Peyer's patch (tissue), 4 donors: ENCODE measurements at regions not wholly inside any gene's neighbourhood (a gene's known extent, or its start where the extent isn't known, plus 50 kb on each side); places are given as distances from the start of the nearest gene placed in this dataset.

ENCODE experiments used
- DNase-seq, 3 donors: peaks; one replicate each; pipeline ENCODE4 v3.0.0-alpha.2; 2017 to 2019
- H3K27ac ChIP-seq, 4 donors: fragments of 200-600 bp; sonication (generic); one replicate each; pipeline ENCODE4 v1.5.1; 2016 to 2019
- H3K27me3 ChIP-seq, 2 donors: fragments of 200-600 bp; sonication (generic); one replicate each; pipeline ENCODE4 v1.5.1; 2019
- H3K36me3 ChIP-seq, 3 donors: fragments of 200-600 bp; sonication (generic); one replicate each; pipeline ENCODE4 v1.5.1; 2016 to 2019
- H3K4me1 ChIP-seq, 4 donors: fragments of 200-600 bp; sonication (generic); one replicate each; pipeline ENCODE4 v1.5.1; 2016 to 2019
- H3K4me3 ChIP-seq, 4 donors: fragments of 200-600 bp; sonication (generic); 1 replicate in 3 of 4; 2 replicates in 1 of 4; pipeline ENCODE4 v1.5.1; 2016 to 2019; ENCODE audit warnings: mild to moderate bottlenecking in 1 of 4
- H3K9me3 ChIP-seq, 4 donors: fragments of 200-600 bp; sonication (generic); one replicate each; pipeline ENCODE4 v1.5.1; 2016 to 2019; ENCODE audit warnings: mild to moderate bottlenecking in 1 of 4
- POLR2A ChIP-seq, 2 donors: fragments of 450-650 bp; IDR thresholded peaks; one replicate each; pipeline ENCODE4 v1.5.1; 2017; ENCODE audit warnings: antibody characterized with exemption in 2 of 2, mild to moderate bottlenecking in 2 of 2, moderate library complexity in 2 of 2
- TF ChIP-seq, protein P1 (sequence below), 6 experiments: fragments of 450-650 bp in 4 of 6; fragments of 200-600 bp in 2 of 6; sonication (generic) in 1 of 6; IDR thresholded peaks; one replicate each; pipeline ENCODE4 v1.5.1; 2017 to 2019; ENCODE audit warnings: antibody characterized with exemption in 6 of 6, mild to moderate bottlenecking in 3 of 6, moderate library complexity in 1 of 6

DNA sequence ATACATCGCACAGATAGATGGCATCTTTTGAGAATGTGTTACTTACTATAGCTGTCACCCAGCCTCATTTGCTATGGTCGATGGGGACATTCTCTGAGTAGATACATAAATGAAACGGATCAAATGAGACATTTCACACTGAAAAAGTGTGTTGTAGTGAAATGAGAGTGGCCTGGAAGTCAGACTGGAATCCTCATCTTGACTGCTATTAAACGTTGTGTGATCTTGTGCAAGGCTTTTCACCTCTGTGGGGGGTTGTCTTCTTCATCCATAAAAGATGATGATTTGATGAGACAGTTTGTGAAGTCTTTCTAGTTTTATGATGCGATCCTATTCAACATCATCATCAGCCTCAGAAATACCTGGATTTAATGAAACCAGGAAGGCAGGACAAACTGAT, 155.4 kb upstream of the MYO3A start:
- no peak for TF ChIP-seq POLR2A (IDR thresholded peaks at IDR 0.05)
- TF ChIP-seq, protein P1, sequence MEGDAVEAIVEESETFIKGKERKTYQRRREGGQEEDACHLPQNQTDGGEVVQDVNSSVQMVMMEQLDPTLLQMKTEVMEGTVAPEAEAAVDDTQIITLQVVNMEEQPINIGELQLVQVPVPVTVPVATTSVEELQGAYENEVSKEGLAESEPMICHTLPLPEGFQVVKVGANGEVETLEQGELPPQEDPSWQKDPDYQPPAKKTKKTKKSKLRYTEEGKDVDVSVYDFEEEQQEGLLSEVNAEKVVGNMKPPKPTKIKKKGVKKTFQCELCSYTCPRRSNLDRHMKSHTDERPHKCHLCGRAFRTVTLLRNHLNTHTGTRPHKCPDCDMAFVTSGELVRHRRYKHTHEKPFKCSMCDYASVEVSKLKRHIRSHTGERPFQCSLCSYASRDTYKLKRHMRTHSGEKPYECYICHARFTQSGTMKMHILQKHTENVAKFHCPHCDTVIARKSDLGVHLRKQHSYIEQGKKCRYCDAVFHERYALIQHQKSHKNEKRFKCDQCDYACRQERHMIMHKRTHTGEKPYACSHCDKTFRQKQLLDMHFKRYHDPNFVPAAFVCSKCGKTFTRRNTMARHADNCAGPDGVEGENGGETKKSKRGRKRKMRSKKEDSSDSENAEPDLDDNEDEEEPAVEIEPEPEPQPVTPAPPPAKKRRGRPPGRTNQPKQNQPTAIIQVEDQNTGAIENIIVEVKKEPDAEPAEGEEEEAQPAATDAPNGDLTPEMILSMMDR (IDR thresholded peaks at IDR 0.05): no peak
- no peaks in the 10 kb centered on the region for H3K9me3 ChIP-seq
- H3K4me1 ChIP-seq: no peaks in the 10 kb centered on the region
- H3K27me3 ChIP-seq: no peaks in the 10 kb centered on the region
- no peak overlapping the region for H3K4me3 ChIP-seq
- no peaks in the 10 kb centered on the region for H3K36me3 ChIP-seq
- H3K27ac ChIP-seq: no peak overlapping the region
- no peak for DNase-seq

DNA sequence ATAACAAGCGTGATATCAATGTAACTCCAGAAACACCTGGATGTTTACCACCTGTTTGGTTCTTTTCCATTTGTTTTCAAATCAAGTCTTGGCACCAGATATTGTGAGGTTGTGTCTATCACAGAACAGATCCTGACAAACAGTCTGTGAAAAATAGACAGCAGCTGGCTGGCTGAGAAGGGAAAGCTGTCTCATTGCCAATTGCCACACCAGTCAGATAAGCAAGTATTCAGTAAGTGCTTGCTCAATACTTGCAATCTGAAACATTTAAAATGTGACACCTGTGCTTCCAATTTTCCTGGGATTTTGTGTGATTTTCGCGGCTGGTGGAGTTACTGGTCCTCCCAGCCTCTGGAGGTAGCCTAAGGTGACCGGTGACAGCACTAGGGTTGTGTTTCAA, 147.9 kb upstream of the MYO3A start:
- DNase-seq: no peak
- Histone ChIP-seq H3K4me1 (no peaks in the 10 kb centered on the region), H3K27ac (no peak overlapping the region), H3K36me3 (no peaks in the 10 kb centered on the region), H3K4me3 (no peak overlapping the region), H3K27me3 (no peaks in the 10 kb centered on the region), H3K9me3 (no peaks in the 10 kb centered on the region)
- TF ChIP-seq, protein P1 (IDR thresholded peaks at IDR 0.05): no peak
- no peak for TF ChIP-seq POLR2A (IDR thresholded peaks at IDR 0.05)

DNA sequence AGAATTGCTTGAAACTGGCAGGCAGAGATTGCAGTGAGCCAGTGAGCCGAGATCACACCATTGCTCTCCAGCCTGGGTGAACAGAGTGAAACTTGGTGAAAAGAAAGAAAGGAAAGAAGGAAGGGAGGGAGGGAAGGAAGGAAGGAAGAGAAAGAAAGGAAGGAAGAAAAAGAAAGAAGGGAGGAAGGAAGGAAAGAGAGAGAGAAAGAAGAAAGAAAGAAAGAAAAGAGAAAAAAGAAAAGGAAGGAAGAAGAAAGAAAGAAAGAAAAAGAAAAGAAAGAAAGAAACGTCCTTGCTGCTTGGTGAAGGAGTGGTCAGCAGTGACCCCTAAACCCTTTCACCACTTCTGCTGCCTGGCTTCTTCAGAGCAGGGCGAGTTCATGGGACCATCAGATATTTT, 147.1 kb upstream of the MYO3A start:
- Histone ChIP-seq H3K4me1 (no peaks in the 10 kb centered on the region), H3K36me3 (no peaks in the 10 kb centered on the region), H3K9me3 (no peaks in the 10 kb centered on the region), H3K4me3 (no peak overlapping the region), H3K27me3 (no peaks in the 10 kb centered on the region), H3K27ac (no peak overlapping the region)
- TF ChIP-seq POLR2A (IDR thresholded peaks at IDR 0.05): no peak
- TF ChIP-seq, protein P1 (IDR thresholded peaks at IDR 0.05): no peak
- DNase-seq: no peak

DNA sequence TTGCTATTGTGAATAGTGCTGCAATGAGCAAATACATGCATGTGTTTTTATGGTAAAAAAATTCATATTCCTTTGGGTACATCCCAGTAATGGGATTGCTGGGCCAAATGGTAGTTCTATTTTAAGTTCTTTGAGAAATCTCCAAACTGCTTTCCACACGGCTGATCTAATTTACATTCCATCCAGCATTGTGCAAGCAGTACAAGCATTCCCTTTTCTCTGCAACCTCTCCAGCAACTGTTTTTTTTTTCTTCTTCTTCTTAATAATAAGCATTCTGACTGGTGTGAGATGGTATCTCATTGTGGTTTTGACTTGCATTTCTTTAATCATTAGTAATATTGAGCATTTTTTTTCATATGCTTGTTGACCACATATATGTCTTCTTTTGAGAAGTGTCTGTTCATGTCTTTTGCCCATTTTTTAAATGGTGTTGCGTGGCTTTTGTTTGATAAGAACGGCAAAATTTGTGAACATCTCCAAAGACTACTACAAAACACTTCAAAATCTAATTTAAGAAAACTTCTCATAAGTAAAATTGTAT, 136.1 kb upstream of the MYO3A start:
- DNase-seq: no peak
- no peaks in the 10 kb centered on the region for H3K36me3 ChIP-seq
- no peaks in the 10 kb centered on the region for H3K27me3 ChIP-seq
- H3K9me3 ChIP-seq: no peaks in the 10 kb centered on the region
- H3K4me3 ChIP-seq: no peak overlapping the region
- no peak overlapping the region for H3K27ac ChIP-seq
- H3K4me1 ChIP-seq: no peaks in the 10 kb centered on the region
- TF ChIP-seq, protein P1 (IDR thresholded peaks at IDR 0.05): no peak
- TF ChIP-seq POLR2A (IDR thresholded peaks at IDR 0.05): no peak

DNA sequence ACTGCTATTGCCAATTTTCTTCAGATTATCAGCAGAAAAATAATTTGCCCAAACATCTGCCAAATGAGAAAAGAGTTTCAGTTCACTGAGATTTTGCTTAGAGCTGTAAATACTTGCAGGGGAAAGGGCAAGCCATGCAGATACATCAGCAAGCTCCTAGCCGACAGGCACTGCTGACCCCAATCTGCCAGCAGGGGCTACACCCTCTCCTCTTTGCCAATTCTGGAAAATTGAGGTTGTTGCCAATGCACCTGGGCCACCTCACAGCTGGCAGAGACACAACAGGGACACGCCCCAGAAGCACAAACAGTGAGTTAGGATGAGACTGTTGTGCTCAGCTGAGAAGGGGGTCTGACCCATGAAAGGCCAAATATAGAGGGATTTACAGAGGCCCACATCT, 129.5 kb upstream of the MYO3A start:
- H3K36me3 ChIP-seq: no peaks in the 10 kb centered on the region
- no peaks in the 10 kb centered on the region for H3K27me3 ChIP-seq
- H3K9me3 ChIP-seq: no peaks in the 10 kb centered on the region
- TF ChIP-seq, protein P1 (IDR thresholded peaks at IDR 0.05): no peak
- no peak for TF ChIP-seq POLR2A (IDR thresholded peaks at IDR 0.05)
- no peak overlapping the region for H3K27ac ChIP-seq
- DNase-seq: no peak
- H3K4me3 ChIP-seq: no peak overlapping the region
- H3K4me1 ChIP-seq: no peaks in the 10 kb centered on the region

DNA sequence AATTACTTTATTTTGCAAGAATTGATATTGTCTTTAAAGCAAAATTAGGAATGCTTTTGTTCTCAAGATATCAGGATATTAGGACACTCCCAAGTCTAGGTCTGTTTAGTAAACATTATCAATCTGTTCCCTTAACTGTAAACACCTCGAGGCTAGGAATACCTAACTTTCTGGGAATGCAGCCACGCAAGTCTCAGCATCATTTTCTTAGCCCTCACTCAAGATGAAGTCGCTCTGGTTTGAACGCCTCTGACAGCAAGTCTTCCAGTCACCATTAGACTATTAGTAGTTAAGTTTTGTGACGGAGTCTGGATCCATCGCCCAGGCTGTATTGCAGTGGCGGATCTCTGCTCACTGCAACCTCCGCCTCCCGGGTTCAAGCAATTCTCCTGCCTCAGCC, 128.0 kb upstream of the MYO3A start:
- TF ChIP-seq, protein P1 (IDR thresholded peaks at IDR 0.05): no peak
- TF ChIP-seq POLR2A (IDR thresholded peaks at IDR 0.05): no peak
- no peak for DNase-seq
- no peaks in the 10 kb centered on the region for H3K27me3 ChIP-seq
- H3K9me3 ChIP-seq: no peaks in the 10 kb centered on the region
- no peak overlapping the region for H3K27ac ChIP-seq
- no peaks in the 10 kb centered on the region for H3K4me1 ChIP-seq
- no peaks in the 10 kb centered on the region for H3K36me3 ChIP-seq
- no peak overlapping the region for H3K4me3 ChIP-seq
